ENCODE measurements at regions not wholly inside any gene's neighbourhood (a gene's known extent, or its start where the extent isn't known, plus 50 kb on each side); places are given as distances from the start of the nearest gene placed in this dataset.

- TF ChIP-seq, protein P1, sequence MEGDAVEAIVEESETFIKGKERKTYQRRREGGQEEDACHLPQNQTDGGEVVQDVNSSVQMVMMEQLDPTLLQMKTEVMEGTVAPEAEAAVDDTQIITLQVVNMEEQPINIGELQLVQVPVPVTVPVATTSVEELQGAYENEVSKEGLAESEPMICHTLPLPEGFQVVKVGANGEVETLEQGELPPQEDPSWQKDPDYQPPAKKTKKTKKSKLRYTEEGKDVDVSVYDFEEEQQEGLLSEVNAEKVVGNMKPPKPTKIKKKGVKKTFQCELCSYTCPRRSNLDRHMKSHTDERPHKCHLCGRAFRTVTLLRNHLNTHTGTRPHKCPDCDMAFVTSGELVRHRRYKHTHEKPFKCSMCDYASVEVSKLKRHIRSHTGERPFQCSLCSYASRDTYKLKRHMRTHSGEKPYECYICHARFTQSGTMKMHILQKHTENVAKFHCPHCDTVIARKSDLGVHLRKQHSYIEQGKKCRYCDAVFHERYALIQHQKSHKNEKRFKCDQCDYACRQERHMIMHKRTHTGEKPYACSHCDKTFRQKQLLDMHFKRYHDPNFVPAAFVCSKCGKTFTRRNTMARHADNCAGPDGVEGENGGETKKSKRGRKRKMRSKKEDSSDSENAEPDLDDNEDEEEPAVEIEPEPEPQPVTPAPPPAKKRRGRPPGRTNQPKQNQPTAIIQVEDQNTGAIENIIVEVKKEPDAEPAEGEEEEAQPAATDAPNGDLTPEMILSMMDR (IDR thresholded peaks at IDR 0.05) = no peak
- no peak for TF ChIP-seq POLR2AphosphoS5 (IDR thresholded peaks at IDR 0.05)
Observed at GRCh38 chr2:217366966-217367365, 507.1 kb upstream of the TNP1 start.
